Testis (tissue), 2 donors: ENCODE measurements at regions not wholly inside any gene's neighbourhood (a gene's known extent, or its start where the extent isn't known, plus 50 kb on each side); places are given as distances from the start of the nearest gene placed in this dataset.

Source experiments
- DNase-seq: peaks from one replicate; pipeline ENCODE4 v3.0.0-alpha.2; 2019
- H3K27ac ChIP-seq, 2 donors: fragments of 200-600 bp; sonication (generic); one replicate each; pipeline ENCODE4 v1.5.1; 2019
- H3K27me3 ChIP-seq: fragments of 200-600 bp; sonication (generic); one replicate; pipeline ENCODE4 v1.5.1; 2019
- H3K36me3 ChIP-seq: fragments of 200-600 bp; sonication (generic); one replicate; pipeline ENCODE4 v1.5.1; 2017; ENCODE audit warnings: low read depth; ENCODE audit errors: missing control alignments
- H3K4me1 ChIP-seq: fragments of 200-600 bp; sonication (generic); one replicate; pipeline ENCODE4 v1.5.1; 2019
- H3K4me3 ChIP-seq, 2 donors: fragments of 200-600 bp; sonication (generic); one replicate each; pipeline ENCODE4 v1.5.1; 2017 to 2019
- H3K9me3 ChIP-seq: fragments of 200-600 bp; sonication (generic); one replicate; pipeline ENCODE4 v1.5.1; 2017
- POLR2A ChIP-seq: fragments of 450-650 bp; IDR thresholded peaks from one replicate; pipeline ENCODE4 v1.6.1; 2017; ENCODE audit warnings: antibody characterized with exemption, mild to moderate bottlenecking, moderate library complexity
- WGBS, 2 donors: methylation state at CpG; one replicate each; pipeline ENCODE4 v1.1.5; 2018; 5-methylcytosine and 5-hydroxymethylcytosine counted together
- intact Hi-C: fragments of 100-400 bp; cut with DNase I; formaldehyde crosslinking; loops from one replicate; pipeline ENCODE4 v1.15.1; 2023; ENCODE audit warnings: low total_unique reads
- TF ChIP-seq, protein P1 (sequence below), 3 experiments: fragments of 450-650 bp in 2 of 3; fragments of 200-600 bp in 1 of 3; sonication (generic) in 1 of 3; IDR thresholded peaks; one replicate each; pipeline ENCODE4 v1.5.1; 2016 to 2019; ENCODE audit warnings: antibody characterized with exemption in 3 of 3, mild to moderate bottlenecking in 2 of 3, moderate library complexity in 1 of 3

- H3K27me3 ChIP-seq = no peaks in the 10 kb centered on the region
- H3K4me3 ChIP-seq = no peak overlapping the region
- no peak overlapping the region for H3K27ac ChIP-seq
- H3K4me1 ChIP-seq = no peaks in the 10 kb centered on the region
- TF ChIP-seq POLR2A = no peak
- TF ChIP-seq, protein P1, sequence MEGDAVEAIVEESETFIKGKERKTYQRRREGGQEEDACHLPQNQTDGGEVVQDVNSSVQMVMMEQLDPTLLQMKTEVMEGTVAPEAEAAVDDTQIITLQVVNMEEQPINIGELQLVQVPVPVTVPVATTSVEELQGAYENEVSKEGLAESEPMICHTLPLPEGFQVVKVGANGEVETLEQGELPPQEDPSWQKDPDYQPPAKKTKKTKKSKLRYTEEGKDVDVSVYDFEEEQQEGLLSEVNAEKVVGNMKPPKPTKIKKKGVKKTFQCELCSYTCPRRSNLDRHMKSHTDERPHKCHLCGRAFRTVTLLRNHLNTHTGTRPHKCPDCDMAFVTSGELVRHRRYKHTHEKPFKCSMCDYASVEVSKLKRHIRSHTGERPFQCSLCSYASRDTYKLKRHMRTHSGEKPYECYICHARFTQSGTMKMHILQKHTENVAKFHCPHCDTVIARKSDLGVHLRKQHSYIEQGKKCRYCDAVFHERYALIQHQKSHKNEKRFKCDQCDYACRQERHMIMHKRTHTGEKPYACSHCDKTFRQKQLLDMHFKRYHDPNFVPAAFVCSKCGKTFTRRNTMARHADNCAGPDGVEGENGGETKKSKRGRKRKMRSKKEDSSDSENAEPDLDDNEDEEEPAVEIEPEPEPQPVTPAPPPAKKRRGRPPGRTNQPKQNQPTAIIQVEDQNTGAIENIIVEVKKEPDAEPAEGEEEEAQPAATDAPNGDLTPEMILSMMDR (IDR thresholded peaks at IDR 0.05) = no peak
- no peak for DNase-seq
- no peaks in the 10 kb centered on the region for H3K36me3 ChIP-seq
- intact Hi-C loops = no loop called here
- 90 to 96% methylated on average over 3 of the region's 3 CpGs for WGBS, 2 donors
- H3K9me3 ChIP-seq = no peaks in the 10 kb centered on the region
Measured at GRCh38 chr21:41566500-41567014, 58.6 kb upstream of the TMPRSS2 start.

DNA sequence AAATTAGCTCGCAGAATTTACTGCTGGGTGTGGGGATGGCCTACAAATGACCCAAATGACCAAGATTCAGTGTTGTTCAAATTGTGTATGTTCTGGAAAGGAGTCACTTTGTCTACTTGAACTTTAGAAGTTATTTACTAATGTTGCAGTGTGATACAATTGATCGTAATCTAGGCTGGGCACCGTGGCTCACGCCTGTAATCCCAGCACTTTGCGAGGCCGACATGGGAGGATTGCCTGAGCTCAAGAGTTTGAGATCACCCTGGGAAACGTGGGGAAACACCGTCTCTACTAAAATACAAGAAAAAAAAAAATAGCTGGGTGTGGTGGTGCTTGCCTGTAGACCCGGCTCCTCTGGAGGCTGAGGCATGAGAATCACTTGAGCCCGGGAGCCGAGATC, 57.6 kb upstream of the TMPRSS2 start:
- TF ChIP-seq, protein P1 (IDR thresholded peaks at IDR 0.05) = no peak
- TF ChIP-seq POLR2A = no peak
- 81 to 84% methylated on average over 11 of the region's 11 CpGs for WGBS, 2 donors
- H3K9me3 ChIP-seq = no peaks in the 10 kb centered on the region
- no peaks in the 10 kb centered on the region for H3K4me1 ChIP-seq
- intact Hi-C loops = no loop called here
- no peak for DNase-seq
- H3K4me3 ChIP-seq = no peak overlapping the region
- no peaks in the 10 kb centered on the region for H3K36me3 ChIP-seq
- no peak overlapping the region for H3K27ac ChIP-seq
- H3K27me3 ChIP-seq = no peaks in the 10 kb centered on the region

- WGBS, 2 donors = 52 to 59% methylated on average over 10 of the region's 10 CpGs
- Histone ChIP-seq H3K27me3 (no peaks in the 10 kb centered on the region), H3K4me1 (no peaks in the 10 kb centered on the region), H3K9me3 (no peaks in the 10 kb centered on the region), H3K4me3 (no peak overlapping the region), H3K27ac (no peak overlapping the region), H3K36me3 (no peaks in the 10 kb centered on the region)
- intact Hi-C loops = no loop called here
- TF ChIP-seq, protein P1 (IDR thresholded peaks at IDR 0.05) = no peak
- TF ChIP-seq POLR2A = no peak
- no peak for DNase-seq
Measured at GRCh38 chr21:41564871-41565274, 56.9 kb upstream of the TMPRSS2 start.

GRCh38 chr21:41562101-41563000, 54.4 kb upstream of the TMPRSS2 start:
- no peak for DNase-seq
- H3K9me3 ChIP-seq = no peaks in the 10 kb centered on the region
- 85 to 90% methylated on average over 20 to 26 of the region's 26 CpGs for WGBS, 2 donors

More at GRCh38 chr21:41562101-41563000, 54.4 kb upstream of the TMPRSS2 start:
- Histone ChIP-seq H3K27me3 (no peaks in the 10 kb centered on the region), H3K4me3 (no peak overlapping the region), H3K4me1 (no peaks in the 10 kb centered on the region), H3K36me3 (no peaks in the 10 kb centered on the region), H3K27ac (no peak overlapping the region)
- no peak for TF ChIP-seq POLR2A
- TF ChIP-seq, protein P1 (IDR thresholded peaks at IDR 0.05) = no peak
- intact Hi-C loops = no loop called here
